Colon (tissue), 2 donors: ENCODE measurements at regions not wholly inside any gene's neighbourhood (a gene's known extent, or its start where the extent isn't known, plus 50 kb on each side); places are given as distances from the start of the nearest gene placed in this dataset.
"Not testable (repeated sequence)": the region's sequence is repeated elsewhere in the genome, so short reads cannot be mapped to it uniquely, and the experiment has no call there.

Source experiments
- FAIRE-seq: peaks from 2 replicates; lab custom pipeline; 2012; peaks lifted over from hg19 to GRCh38; lab: Jason Lieb, UNC
- donor health status: control.
- donor health status: control.

- no peak for FAIRE-seq
Measured at GRCh38 chr1:30660241-30660640, 63.1 kb downstream of the MATN1 start.

- FAIRE-seq, result no peak
Measured at GRCh38 chr1:30659702-30660101, 63.7 kb downstream of the MATN1 start.

- FAIRE-seq, result not testable (repeated sequence)
Measured at GRCh38 chr1:30658375-30658774, 65.0 kb downstream of the MATN1 start.

- FAIRE-seq, result no peak
Measured at GRCh38 chr1:30658014-30658336, 65.4 kb downstream of the MATN1 start.

- FAIRE-seq, result no peak
Measured at GRCh38 chr1:30657131-30658013, 66.0 kb downstream of the MATN1 start.

- no peak for FAIRE-seq
Measured at GRCh38 chr1:30656171-30656940, 67.0 kb downstream of the MATN1 start.

- FAIRE-seq, result no peak
Measured at GRCh38 chr1:30655672-30656071, 67.7 kb downstream of the MATN1 start.

- FAIRE-seq, result no peak
Measured at GRCh38 chr1:30654188-30654587, 69.2 kb downstream of the MATN1 start.

- FAIRE-seq, result no peak
Measured at GRCh38 chr1:30652152-30652841, 71.1 kb downstream of the MATN1 start.

GRCh38 chr1:30651395-30651794 lies 72.0 kb downstream of the MATN1 start:
- FAIRE-seq, result not testable (repeated sequence)

GRCh38 chr1:30650968-30651320 lies 72.4 kb downstream of the MATN1 start:
- no peak for FAIRE-seq

GRCh38 chr1:30650038-30650967 lies 73.1 kb downstream of the MATN1 start:
- FAIRE-seq, result no peak

- FAIRE-seq, result no peak
Measured at GRCh38 chr1:30649321-30649991, 73.9 kb downstream of the MATN1 start.

GRCh38 chr1:30648408-30649000 lies 74.9 kb downstream of the MATN1 start:
- FAIRE-seq, result no peak

GRCh38 chr1:30645807-30646206 lies 77.6 kb downstream of the MATN1 start:
- no peak for FAIRE-seq

- FAIRE-seq, result no peak
Measured at GRCh38 chr1:30642391-30643120, 80.8 kb downstream of the MATN1 start.

- FAIRE-seq, result no peak
Measured at GRCh38 chr1:30641572-30642353, 81.6 kb downstream of the MATN1 start.

GRCh38 chr1:30639881-30640452 lies 83.4 kb downstream of the MATN1 start:
- FAIRE-seq, result no peak

- FAIRE-seq, result no peak
Measured at GRCh38 chr1:30638811-30639210, 84.6 kb downstream of the MATN1 start.
